ENCODE measurements at regions not wholly inside any gene's neighbourhood (a gene's known extent, or its start where the extent isn't known, plus 50 kb on each side); places are given as distances from the start of the nearest gene placed in this dataset.
"Not testable (repeated sequence)": the region's sequence is repeated elsewhere in the genome, so short reads cannot be mapped to it uniquely, and the experiment has no call there.

DNA sequence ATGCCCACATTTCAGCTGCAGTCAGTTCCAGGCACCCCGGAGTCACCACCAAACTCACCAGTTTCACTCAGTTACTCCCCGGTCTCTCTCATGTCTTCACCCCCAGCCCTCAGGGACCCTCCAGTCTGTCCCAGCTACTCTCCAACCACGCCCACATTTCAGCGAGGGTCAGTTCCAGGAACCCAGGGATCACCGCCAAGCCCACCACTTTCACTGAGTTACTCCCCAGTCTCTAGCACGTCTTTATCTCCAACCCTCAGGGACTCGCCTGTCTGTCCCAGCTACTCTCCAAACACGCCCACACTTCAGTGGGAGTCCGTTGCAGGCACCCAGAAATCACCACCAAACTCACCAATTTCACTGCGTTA lies 337.5 kb downstream of the CWH43 start:
- not testable (repeated sequence) for DNase-seq (ENCODE audit: low read depth, low spot score)

All from ELF-1 (cell line).